ENCODE measurements at regions not wholly inside any gene's neighbourhood (a gene's known extent, or its start where the extent isn't known, plus 50 kb on each side); places are given as distances from the start of the nearest gene placed in this dataset.

DNA sequence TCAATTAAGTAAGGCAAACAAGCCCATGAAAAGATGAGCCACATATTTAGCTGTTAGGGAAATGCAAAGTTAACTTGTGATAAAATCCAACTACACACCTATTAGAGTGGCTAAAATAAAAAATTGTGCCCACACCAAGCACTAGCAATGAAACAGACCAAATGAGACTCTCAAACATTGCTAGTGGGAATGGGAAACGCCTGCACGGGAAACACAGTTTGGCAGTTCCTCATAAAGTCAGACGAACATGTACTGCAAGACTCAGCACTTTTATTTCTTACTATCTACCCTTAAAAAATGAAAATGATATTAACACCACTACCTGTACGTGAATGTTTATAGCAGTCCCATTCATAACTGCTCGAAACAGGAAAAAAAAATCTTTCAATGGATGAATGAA lies 392.1 kb upstream of the NOX3 start:
- TF ChIP-seq, protein P1, sequence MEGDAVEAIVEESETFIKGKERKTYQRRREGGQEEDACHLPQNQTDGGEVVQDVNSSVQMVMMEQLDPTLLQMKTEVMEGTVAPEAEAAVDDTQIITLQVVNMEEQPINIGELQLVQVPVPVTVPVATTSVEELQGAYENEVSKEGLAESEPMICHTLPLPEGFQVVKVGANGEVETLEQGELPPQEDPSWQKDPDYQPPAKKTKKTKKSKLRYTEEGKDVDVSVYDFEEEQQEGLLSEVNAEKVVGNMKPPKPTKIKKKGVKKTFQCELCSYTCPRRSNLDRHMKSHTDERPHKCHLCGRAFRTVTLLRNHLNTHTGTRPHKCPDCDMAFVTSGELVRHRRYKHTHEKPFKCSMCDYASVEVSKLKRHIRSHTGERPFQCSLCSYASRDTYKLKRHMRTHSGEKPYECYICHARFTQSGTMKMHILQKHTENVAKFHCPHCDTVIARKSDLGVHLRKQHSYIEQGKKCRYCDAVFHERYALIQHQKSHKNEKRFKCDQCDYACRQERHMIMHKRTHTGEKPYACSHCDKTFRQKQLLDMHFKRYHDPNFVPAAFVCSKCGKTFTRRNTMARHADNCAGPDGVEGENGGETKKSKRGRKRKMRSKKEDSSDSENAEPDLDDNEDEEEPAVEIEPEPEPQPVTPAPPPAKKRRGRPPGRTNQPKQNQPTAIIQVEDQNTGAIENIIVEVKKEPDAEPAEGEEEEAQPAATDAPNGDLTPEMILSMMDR (IDR thresholded peaks at IDR 0.05), result no peak
- TF ChIP-seq POLR2A (IDR thresholded peaks at IDR 0.05) (no peak), POLR2AphosphoS5 (IDR thresholded peaks at IDR 0.05) (no peak), EP300 (IDR thresholded peaks at IDR 0.05) (no peak)

All from upper lobe of left lung (tissue), 4 donors.